ENCODE measurements at regions not wholly inside any gene's neighbourhood (a gene's known extent, or its start where the extent isn't known, plus 50 kb on each side); places are given as distances from the start of the nearest gene placed in this dataset.

DNA sequence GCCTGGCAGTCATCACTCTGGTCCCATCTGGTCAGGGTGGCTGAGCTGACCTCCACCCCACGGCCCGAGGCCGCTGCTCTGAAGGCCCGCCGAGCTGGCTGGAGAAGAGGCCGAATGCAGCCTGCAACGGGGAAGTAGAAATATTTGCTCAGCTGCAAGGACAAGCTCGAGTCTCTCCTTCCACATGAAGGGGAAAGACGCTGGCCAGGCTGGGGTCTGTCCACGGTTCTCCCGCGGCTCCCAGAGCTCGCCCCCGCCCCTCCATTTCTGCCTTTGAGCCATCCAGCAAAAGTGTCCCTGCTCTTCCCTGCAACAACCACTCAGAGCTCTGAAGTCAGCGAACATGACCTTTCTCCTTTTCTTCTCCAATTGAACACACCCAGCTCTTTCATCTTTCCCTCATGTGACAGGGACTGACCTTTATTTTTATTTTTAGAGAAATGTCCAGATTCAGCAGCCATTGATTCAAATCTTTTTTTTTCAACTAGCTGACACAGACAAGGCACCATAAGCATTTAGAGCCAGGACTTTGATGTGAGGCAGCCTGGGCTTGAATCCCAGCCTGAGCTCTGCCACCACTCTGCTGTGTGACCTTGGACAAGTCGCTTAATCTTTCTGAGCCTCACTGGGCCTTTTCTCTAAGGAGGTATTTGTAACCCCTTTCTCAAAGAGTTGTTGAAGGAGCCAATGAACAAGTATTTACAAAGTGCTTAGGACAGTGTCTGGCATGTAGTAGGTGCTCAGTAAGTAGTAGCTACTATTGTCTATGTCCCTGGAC is 149.3 kb upstream of the WNT4 start:
- Histone ChIP-seq H3K27ac (ENCODE audit: insufficient read depth, low read depth, low read length, poor library complexity, severe bottlenecking) (no peak overlapping the region), H3K9me3 (ENCODE audit: control insufficient read depth, low read length) (no peaks in the 10 kb centered on the region), H3K4me3 (ENCODE audit: insufficient read depth, low read depth, low read length) (no peak overlapping the region), H3K36me3 (ENCODE audit: control insufficient read depth, insufficient read depth, low read length) (no peaks in the 10 kb centered on the region), H3K4me1 (ENCODE audit: control insufficient read depth, insufficient read depth, low read length) (no peaks in the 10 kb centered on the region), H3K27me3 (ENCODE audit: control insufficient read depth, insufficient read depth, low read length, poor library complexity, severe bottlenecking) (no peaks in the 10 kb centered on the region)
- WGBS, 2 experiments = 85% methylated on average over 16 of the region's 16 CpGs

DNA sequence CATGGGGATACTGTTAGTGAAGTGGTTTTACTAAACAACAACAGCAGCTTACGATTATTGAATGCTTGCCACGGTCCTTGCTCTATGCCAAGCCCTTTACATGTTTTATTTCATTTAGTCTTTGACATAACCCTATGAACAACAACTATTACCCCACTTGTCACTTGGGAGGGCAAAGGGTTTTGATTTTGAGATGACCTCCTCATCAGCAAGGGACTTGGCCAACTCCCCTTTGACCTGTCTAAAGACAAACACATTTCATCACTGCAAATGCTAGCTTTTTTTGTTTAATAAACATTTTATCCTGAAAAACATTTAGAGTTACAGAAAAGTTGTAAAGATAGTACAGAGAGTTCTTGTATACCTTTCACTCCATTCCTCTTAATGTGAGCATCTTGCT is 152.5 kb upstream of the WNT4 start:
- Histone ChIP-seq H3K9me3 (ENCODE audit: control insufficient read depth, low read length) (no peaks in the 10 kb centered on the region), H3K4me1 (ENCODE audit: control insufficient read depth, insufficient read depth, low read length) (no peaks in the 10 kb centered on the region), H3K27me3 (ENCODE audit: control insufficient read depth, insufficient read depth, low read length, poor library complexity, severe bottlenecking) (no peaks in the 10 kb centered on the region), H3K36me3 (ENCODE audit: control insufficient read depth, insufficient read depth, low read length) (no peaks in the 10 kb centered on the region), H3K27ac (ENCODE audit: insufficient read depth, low read depth, low read length, poor library complexity, severe bottlenecking) (no peak overlapping the region), H3K4me3 (ENCODE audit: insufficient read depth, low read depth, low read length) (no peak overlapping the region)
- 87 to 89% methylated on average over 2 of the region's 2 CpGs for WGBS, 2 experiments

DNA sequence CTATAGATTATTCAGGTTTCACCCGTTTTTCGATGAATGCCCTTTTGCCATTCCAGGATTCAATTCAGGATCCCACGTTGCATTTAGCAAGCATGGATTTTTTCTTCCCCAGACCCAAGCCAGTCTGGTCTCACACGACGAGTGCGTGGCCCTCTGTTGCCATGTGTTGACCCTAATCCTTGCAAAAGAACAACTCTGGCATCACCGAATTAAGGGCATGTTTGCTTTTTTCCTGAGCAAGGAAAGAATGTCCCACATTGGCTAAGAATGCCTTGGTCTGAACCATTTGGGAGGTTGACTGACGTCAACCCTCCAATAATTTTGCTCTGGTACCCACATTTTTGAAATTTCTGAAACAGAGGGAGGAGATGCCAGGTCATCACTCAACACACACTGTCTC is 153.0 kb upstream of the WNT4 start:
- WGBS, 2 experiments = 87% methylated on average over 8 of the region's 8 CpGs
- no peaks in the 10 kb centered on the region for H3K36me3 ChIP-seq (ENCODE audit: control insufficient read depth, insufficient read depth, low read length)
- no peaks in the 10 kb centered on the region for H3K9me3 ChIP-seq (ENCODE audit: control insufficient read depth, low read length)
- no peak overlapping the region for H3K27ac ChIP-seq (ENCODE audit: insufficient read depth, low read depth, low read length, poor library complexity, severe bottlenecking)
- H3K4me1 ChIP-seq (ENCODE audit: control insufficient read depth, insufficient read depth, low read length) = no peaks in the 10 kb centered on the region
- H3K4me3 ChIP-seq (ENCODE audit: insufficient read depth, low read depth, low read length) = no peak overlapping the region
- no peaks in the 10 kb centered on the region for H3K27me3 ChIP-seq (ENCODE audit: control insufficient read depth, insufficient read depth, low read length, poor library complexity, severe bottlenecking)

DNA sequence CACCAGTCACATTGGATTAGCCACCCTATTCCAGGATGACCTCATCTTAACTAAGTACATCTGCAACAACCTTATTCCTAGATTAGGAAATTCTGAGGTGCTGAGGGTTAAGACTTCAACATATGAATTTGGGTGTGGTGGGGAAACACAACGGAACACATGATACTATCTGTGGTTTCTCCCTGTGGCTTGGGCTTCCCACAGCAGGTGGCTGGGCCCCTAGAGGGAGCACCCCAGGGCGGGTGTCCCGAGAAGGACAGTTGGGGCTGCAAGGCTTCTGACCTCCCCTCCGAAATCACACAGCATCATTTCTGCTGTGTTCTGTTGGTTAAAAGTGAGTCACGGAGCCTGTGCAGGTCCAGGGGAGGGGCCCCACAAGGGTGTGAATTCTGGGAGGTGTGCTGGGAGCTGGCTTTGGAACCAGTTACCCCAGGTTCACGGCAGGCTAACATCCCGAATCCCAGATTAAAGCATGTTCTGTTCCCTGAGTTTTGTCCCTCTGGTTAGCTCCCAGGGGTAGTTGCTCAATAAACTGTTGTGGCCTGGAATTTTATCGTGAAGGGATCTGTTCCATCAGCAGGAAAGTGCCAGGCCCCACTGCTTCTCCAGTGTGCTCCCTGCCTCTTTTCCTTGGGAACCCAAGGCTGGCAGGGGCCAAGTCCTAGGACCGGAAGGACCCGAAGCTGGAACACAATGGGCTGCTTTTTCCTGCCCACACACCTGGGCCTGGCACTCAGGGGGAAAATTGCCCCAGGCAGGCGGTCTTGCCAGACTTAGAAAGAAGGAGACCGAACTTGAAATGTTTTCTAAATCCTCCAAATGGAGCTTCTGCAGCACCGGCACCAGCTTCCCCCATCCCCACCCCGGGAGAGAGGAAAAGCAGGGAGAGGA is 154.0 kb upstream of the WNT4 start:
- no peaks in the 10 kb centered on the region for H3K4me1 ChIP-seq (ENCODE audit: control insufficient read depth, insufficient read depth, low read length)
- H3K27ac ChIP-seq (ENCODE audit: insufficient read depth, low read depth, low read length, poor library complexity, severe bottlenecking) = no peak overlapping the region
- H3K9me3 ChIP-seq (ENCODE audit: control insufficient read depth, low read length) = no peaks in the 10 kb centered on the region
- WGBS, 2 experiments = 89 to 90% methylated on average over 14 of the region's 14 CpGs
- no peak overlapping the region for H3K4me3 ChIP-seq (ENCODE audit: insufficient read depth, low read depth, low read length)
- H3K27me3 ChIP-seq (ENCODE audit: control insufficient read depth, insufficient read depth, low read length, poor library complexity, severe bottlenecking) = no peaks in the 10 kb centered on the region
- no peaks in the 10 kb centered on the region for H3K36me3 ChIP-seq (ENCODE audit: control insufficient read depth, insufficient read depth, low read length)

DNA sequence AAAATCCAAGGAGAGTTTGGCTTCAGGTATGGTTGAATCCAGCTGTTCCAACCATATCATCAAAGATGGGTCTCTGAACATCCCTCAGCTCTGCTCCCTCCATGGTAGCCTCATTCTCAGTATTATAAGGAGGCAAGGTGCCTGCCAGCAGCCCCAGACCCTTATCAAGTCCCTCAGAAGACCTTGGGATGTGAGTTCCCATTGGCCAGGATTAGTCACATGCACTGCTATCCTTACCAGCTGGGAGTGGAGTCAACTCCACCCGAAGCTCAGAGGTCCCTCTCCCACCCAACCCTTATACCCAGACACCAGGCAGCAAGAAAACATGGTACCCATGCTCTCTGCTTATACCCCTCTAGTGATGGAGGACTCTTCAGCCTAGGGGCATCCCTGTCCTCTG is 153.7 kb upstream of the ZBTB40 start:
- Histone ChIP-seq H3K4me1 (ENCODE audit: control insufficient read depth, insufficient read depth, low read length) (no peaks in the 10 kb centered on the region), H3K27ac (ENCODE audit: insufficient read depth, low read depth, low read length, poor library complexity, severe bottlenecking) (no peak overlapping the region), H3K4me3 (ENCODE audit: insufficient read depth, low read depth, low read length) (no peak overlapping the region), H3K9me3 (ENCODE audit: control insufficient read depth, low read length) (no peaks in the 10 kb centered on the region), H3K36me3 (ENCODE audit: control insufficient read depth, insufficient read depth, low read length) (no peaks in the 10 kb centered on the region), H3K27me3 (ENCODE audit: control insufficient read depth, insufficient read depth, low read length, poor library complexity, severe bottlenecking) (no peaks in the 10 kb centered on the region)
- 85 to 89% methylated on average over 1 of the region's 1 CpG for WGBS, 2 experiments

DNA sequence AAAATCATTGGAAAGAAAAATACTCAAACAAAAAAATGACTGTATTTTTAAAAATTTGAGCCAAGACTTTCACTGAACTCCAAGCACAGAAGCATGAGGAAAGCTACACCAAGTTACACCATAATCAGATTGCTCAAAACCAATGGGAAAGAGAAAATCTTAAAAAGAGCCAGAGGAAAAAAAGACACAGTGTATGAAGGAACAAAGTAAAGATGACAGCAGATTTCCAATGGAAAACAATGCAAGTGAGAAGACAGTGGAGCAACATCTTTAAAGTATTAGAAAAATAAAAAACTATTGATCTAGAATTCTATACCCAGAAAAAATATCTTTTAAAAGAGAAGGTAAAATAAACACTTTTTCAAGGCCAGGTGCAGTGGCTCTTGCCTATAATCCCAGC is 147.8 kb upstream of the ZBTB40 start:
- H3K4me3 ChIP-seq (ENCODE audit: insufficient read depth, low read depth, low read length) = no peak overlapping the region
- no peaks in the 10 kb centered on the region for H3K36me3 ChIP-seq (ENCODE audit: control insufficient read depth, insufficient read depth, low read length)

DNA sequence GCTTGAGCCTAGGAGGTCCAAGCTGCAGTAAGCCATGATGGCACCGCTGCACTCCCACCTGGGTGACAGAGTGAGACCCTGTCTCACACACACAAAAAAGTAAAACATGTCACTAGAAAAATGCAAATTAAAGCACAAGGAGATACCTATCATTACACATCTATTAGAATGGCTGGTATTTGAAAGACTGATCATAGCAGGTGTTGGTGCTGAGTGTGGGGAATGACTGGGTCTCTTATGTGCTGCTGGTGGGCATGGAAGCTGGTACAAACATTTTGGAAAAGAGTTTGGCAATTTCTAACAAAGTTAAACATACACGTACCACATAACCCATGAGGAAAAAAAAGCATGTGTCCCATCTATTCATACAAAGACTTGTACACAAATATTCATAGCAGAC is 142.1 kb upstream of the ZBTB40 start:
- Histone ChIP-seq H3K27ac (ENCODE audit: insufficient read depth, low read depth, low read length, poor library complexity, severe bottlenecking) (no peak overlapping the region), H3K4me3 (ENCODE audit: insufficient read depth, low read depth, low read length) (no peak overlapping the region), H3K27me3 (ENCODE audit: control insufficient read depth, insufficient read depth, low read length, poor library complexity, severe bottlenecking) (no peaks in the 10 kb centered on the region), H3K9me3 (ENCODE audit: control insufficient read depth, low read length) (peaks cover 2% of the 10 kb centered on the region), H3K36me3 (ENCODE audit: control insufficient read depth, insufficient read depth, low read length) (no peaks in the 10 kb centered on the region), H3K4me1 (ENCODE audit: control insufficient read depth, insufficient read depth, low read length) (no peaks in the 10 kb centered on the region)
- 90 to 92% methylated on average over 2 of the region's 2 CpGs for WGBS, 2 experiments

More for the DNA sequence above, 147.8 kb upstream of the ZBTB40 start:
- Histone ChIP-seq H3K9me3 (ENCODE audit: control insufficient read depth, low read length) (peaks cover 2% of the 10 kb centered on the region), H3K27me3 (ENCODE audit: control insufficient read depth, insufficient read depth, low read length, poor library complexity, severe bottlenecking) (no peaks in the 10 kb centered on the region), H3K4me1 (ENCODE audit: control insufficient read depth, insufficient read depth, low read length) (no peaks in the 10 kb centered on the region), H3K27ac (ENCODE audit: insufficient read depth, low read depth, low read length, poor library complexity, severe bottlenecking) (no peak overlapping the region)

DNA sequence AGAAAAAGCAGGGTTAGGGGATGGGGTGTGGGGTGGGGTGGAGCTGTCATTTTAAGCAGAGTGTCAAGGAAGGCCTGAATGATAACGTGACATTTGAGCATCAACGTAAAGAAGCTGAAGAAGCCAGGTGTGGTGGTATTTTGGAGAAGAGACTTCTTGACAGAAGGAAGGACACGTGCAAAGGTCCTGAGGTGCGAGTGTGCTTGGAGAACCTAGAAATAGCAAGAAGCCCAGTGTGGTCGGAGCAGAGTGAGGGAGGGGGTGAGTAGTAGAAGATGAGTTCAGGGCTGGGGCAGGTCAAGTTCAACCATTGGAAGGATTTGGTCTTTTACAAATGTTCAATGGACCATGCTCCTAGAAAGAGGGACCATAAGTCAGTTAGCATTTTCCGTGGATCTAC is 140.2 kb upstream of the ZBTB40 start:
- Histone ChIP-seq H3K4me3 (ENCODE audit: insufficient read depth, low read depth, low read length) (no peak overlapping the region), H3K27ac (ENCODE audit: insufficient read depth, low read depth, low read length, poor library complexity, severe bottlenecking) (no peak overlapping the region), H3K27me3 (ENCODE audit: control insufficient read depth, insufficient read depth, low read length, poor library complexity, severe bottlenecking) (no peaks in the 10 kb centered on the region), H3K4me1 (ENCODE audit: control insufficient read depth, insufficient read depth, low read length) (no peaks in the 10 kb centered on the region), H3K36me3 (ENCODE audit: control insufficient read depth, insufficient read depth, low read length) (no peaks in the 10 kb centered on the region), H3K9me3 (ENCODE audit: control insufficient read depth, low read length) (peaks cover 2% of the 10 kb centered on the region)
- WGBS, 2 experiments = 95 to 96% methylated on average over 6 of the region's 6 CpGs

DNA sequence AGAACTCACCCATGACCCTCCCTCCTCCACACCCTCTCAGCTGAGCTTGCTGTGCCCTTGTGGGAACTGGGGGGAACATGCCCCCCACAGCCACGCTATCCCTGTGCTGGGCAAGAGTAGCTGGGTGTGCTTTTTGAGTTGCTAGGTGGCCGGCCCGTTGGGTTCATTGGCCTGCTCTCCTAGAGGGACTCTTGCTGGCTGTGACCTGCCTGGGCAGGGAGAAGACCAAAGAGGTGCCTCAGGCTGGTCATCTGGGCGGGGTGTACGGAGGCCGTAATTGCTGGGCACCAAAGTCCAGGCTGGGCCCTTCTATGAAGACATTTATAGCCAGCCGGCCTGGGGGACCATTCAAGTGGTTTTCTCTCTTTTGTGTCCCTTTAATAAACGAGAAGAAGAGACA is 138.3 kb upstream of the ZBTB40 start:
- Histone ChIP-seq H3K4me3 (ENCODE audit: insufficient read depth, low read depth, low read length) (no peak overlapping the region), H3K27ac (ENCODE audit: insufficient read depth, low read depth, low read length, poor library complexity, severe bottlenecking) (no peak overlapping the region), H3K4me1 (ENCODE audit: control insufficient read depth, insufficient read depth, low read length) (peaks cover 3% of the 10 kb centered on the region), H3K9me3 (ENCODE audit: control insufficient read depth, low read length) (peaks cover 2% of the 10 kb centered on the region), H3K27me3 (ENCODE audit: control insufficient read depth, insufficient read depth, low read length, poor library complexity, severe bottlenecking) (no peaks in the 10 kb centered on the region), H3K36me3 (ENCODE audit: control insufficient read depth, insufficient read depth, low read length) (no peaks in the 10 kb centered on the region)
- 93 to 94% methylated on average over 8 of the region's 8 CpGs for WGBS, 2 experiments

DNA sequence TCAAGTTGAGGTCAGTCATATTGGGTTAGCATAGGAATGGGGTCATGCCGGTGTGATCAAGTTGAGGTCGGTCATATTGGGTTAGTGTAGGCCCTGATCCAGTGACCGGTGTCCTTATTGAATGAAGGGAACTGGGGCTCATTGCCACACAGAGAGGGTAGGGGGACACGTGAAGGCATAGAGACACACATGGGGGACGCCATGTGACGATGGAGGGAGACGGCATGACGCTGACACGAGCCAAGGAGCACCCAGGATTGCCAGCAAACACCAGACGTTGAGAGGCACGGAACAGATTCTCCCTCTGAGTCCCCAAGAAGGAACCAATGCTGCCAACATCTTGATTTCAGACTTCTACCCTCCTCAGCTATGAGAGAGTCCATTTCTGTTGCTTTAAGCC is 136.9 kb upstream of the ZBTB40 start:
- no peaks in the 10 kb centered on the region for H3K36me3 ChIP-seq (ENCODE audit: control insufficient read depth, insufficient read depth, low read length)
- no peak overlapping the region for H3K4me3 ChIP-seq (ENCODE audit: insufficient read depth, low read depth, low read length)
- H3K27ac ChIP-seq (ENCODE audit: insufficient read depth, low read depth, low read length, poor library complexity, severe bottlenecking) = no peak overlapping the region
- 94 to 95% methylated on average over 11 of the region's 11 CpGs for WGBS, 2 experiments
- H3K9me3 ChIP-seq (ENCODE audit: control insufficient read depth, low read length) = no peaks in the 10 kb centered on the region
- no peaks in the 10 kb centered on the region for H3K27me3 ChIP-seq (ENCODE audit: control insufficient read depth, insufficient read depth, low read length, poor library complexity, severe bottlenecking)
- H3K4me1 ChIP-seq (ENCODE audit: control insufficient read depth, insufficient read depth, low read length) = peaks cover 8% of the 10 kb centered on the region
